Caco-2 (cell line): ENCODE measurements at regions not wholly inside any gene's neighbourhood (a gene's known extent, or its start where the extent isn't known, plus 50 kb on each side); places are given as distances from the start of the nearest gene placed in this dataset.

ENCODE experiments used
- BruUV-seq: library from RNA; stranded (reverse); fragments of 400-500 nt; replicated peaks from 2 replicates; lab custom pipeline; 2021; lab: Mats Ljungman, UMichigan
- CTCF ChIA-PET: fragments of 300-600 bp; sonication (Branson Sonifier 250); formaldehyde crosslinking; loops from one replicate; lab custom pipeline; 2022; ENCODE audit warnings: antibody characterized with exemption; lab: Charles Lee
- POLR2A ChIA-PET: fragments of 300-600 bp; sonication (Branson Sonifier 250); formaldehyde crosslinking; loops from one replicate; lab custom pipeline; 2022; ENCODE audit warnings: antibody characterized with exemption; lab: Charles Lee
- DNase-seq, 2 experiments: peaks; one replicate each; pipeline versions ENCODE4 v3.0.0 to v3.0.0-alpha.2; 2020 to 2022
- H3K27me3 ChIP-seq: replicated peaks from 2 replicates; pipeline ENCODE4 v1.6.0; 2011; ENCODE audit warnings: low read length; ENCODE audit not compliant: control insufficient read depth, insufficient read depth
- H3K36me3 ChIP-seq: 2 replicates; pipeline ENCODE4 v1.5.1; 2011; ENCODE audit warnings: low read length; ENCODE audit not compliant: control insufficient read depth, insufficient read depth
- H3K4me1 ChIP-seq: fragments of 250-450 bp; sonication (Bioruptor Pico); 2 replicates; pipeline ENCODE4 v1.5.1; 2020; ENCODE audit warnings: mild to moderate bottlenecking
- H3K4me3 ChIP-seq: 2 replicates; pipeline ENCODE4 v1.5.1; 2011; ENCODE audit warnings: low read depth, mild to moderate bottlenecking, control low read depth, low read length
- H3K9me3 ChIP-seq: fragments of 250-450 bp; sonication (Bioruptor Pico); 2 replicates; pipeline ENCODE4 v1.5.1; 2020; ENCODE audit warnings: mild to moderate bottlenecking, moderate library complexity
- H3K27ac Mint-ChIP-seq: one replicate; pipeline ENCODE4 v1.8.0; 2022; ENCODE audit warnings: mixed read lengths; ENCODE audit not compliant: unreplicated experiment
- H3K27me3 Mint-ChIP-seq: one replicate; pipeline ENCODE4 v1.8.0; 2022; ENCODE audit warnings: mixed read lengths; ENCODE audit not compliant: insufficient read depth, unreplicated experiment
- H3K36me3 Mint-ChIP-seq: one replicate; pipeline ENCODE4 v1.8.0; 2022; ENCODE audit warnings: mild to moderate bottlenecking, mixed read lengths; ENCODE audit not compliant: insufficient read depth, unreplicated experiment
- H3K4me1 Mint-ChIP-seq: one replicate; pipeline ENCODE4 v1.8.0; 2022; ENCODE audit warnings: low read depth, mixed read lengths; ENCODE audit not compliant: unreplicated experiment
- H3K4me3 Mint-ChIP-seq: one replicate; pipeline ENCODE4 v1.8.0; 2022; ENCODE audit warnings: mild to moderate bottlenecking, moderate library complexity, mixed read lengths; ENCODE audit not compliant: unreplicated experiment
- H3K9me3 Mint-ChIP-seq: one replicate; pipeline ENCODE4 v1.8.0; 2022; ENCODE audit warnings: mixed read lengths; ENCODE audit not compliant: unreplicated experiment
- intact Hi-C: fragments of 100-400 bp; cut with micrococcal nuclease; formaldehyde crosslinking; loops from one replicate; pipeline ENCODE4 v1.10.0; 2022; ENCODE audit not compliant: unreplicated experiment
- TF ChIP-seq, protein P1 (sequence below), 2 experiments: fragments of 200-600 bp in 1 of 2; IDR thresholded peaks; 1 replicate in 1 of 2; 2 replicates in 1 of 2; pipeline versions ENCODE4 v1.5.1 to v1.8.0; 2011 to 2022; ENCODE audit warnings: antibody characterized with exemption in 1 of 2, control low read depth in 1 of 2, inconsistent platforms in 1 of 2, low read depth in 1 of 2, low read length in 1 of 2, mild to moderate bottlenecking in 1 of 2, moderate library complexity in 1 of 2; ENCODE audit not compliant: insufficient read depth in 1 of 2, severe bottlenecking in 1 of 2, unreplicated experiment in 1 of 2

DNA sequence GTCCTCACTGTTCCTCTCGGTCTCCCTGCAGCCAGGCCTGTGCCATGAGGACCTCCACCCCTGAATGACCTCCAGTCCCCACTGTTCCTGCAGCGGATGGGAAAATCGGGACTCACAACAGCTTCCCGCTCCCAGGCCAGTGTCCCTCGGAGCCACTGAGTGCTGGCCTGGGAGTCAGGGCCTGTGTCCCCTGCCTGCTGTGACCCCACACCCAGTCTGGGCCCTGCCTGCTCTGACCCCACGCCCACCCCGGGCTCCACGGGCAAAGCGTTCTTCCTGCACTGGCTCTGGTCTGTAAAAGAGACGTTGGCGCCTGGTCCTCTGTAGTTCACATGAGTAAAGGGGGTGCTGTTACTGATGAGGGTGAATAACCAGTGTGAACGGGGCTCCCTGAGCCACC, 73.0 kb upstream of the SHISAL1 start:
- ChIA-PET CTCF (no interaction called here), POLR2A (no interaction called here)
- Histone ChIP-seq H3K9me3 (no peaks in the 10 kb centered on the region), H3K36me3 (no peaks in the 10 kb centered on the region), H3K4me1 (no peaks in the 10 kb centered on the region), H3K27me3 (no peaks in the 10 kb centered on the region), H3K4me3 (no peak overlapping the region)
- no peaks in the 10 kb centered on the region for H3K9me3 Mint-ChIP-seq
- no peaks in the 10 kb centered on the region for H3K36me3 Mint-ChIP-seq
- intact Hi-C loops: no loop called here
- no TSS peak for BruUV-seq
- TF ChIP-seq, protein P1, sequence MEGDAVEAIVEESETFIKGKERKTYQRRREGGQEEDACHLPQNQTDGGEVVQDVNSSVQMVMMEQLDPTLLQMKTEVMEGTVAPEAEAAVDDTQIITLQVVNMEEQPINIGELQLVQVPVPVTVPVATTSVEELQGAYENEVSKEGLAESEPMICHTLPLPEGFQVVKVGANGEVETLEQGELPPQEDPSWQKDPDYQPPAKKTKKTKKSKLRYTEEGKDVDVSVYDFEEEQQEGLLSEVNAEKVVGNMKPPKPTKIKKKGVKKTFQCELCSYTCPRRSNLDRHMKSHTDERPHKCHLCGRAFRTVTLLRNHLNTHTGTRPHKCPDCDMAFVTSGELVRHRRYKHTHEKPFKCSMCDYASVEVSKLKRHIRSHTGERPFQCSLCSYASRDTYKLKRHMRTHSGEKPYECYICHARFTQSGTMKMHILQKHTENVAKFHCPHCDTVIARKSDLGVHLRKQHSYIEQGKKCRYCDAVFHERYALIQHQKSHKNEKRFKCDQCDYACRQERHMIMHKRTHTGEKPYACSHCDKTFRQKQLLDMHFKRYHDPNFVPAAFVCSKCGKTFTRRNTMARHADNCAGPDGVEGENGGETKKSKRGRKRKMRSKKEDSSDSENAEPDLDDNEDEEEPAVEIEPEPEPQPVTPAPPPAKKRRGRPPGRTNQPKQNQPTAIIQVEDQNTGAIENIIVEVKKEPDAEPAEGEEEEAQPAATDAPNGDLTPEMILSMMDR (IDR thresholded peaks at IDR 0.05; ENCODE audit: insufficient read depth in 1 of 2, low read depth in 1 of 2, low read length in 1 of 2, severe bottlenecking in 1 of 2, unreplicated experiment in 1 of 2): no peak
- H3K27me3 Mint-ChIP-seq: peaks cover 25% of the 10 kb centered on the region
- H3K27ac Mint-ChIP-seq: no peak overlapping the region
- H3K4me3 Mint-ChIP-seq: no peak overlapping the region
- no peaks in the 10 kb centered on the region for H3K4me1 Mint-ChIP-seq
- DNase-seq: no peak

DNA sequence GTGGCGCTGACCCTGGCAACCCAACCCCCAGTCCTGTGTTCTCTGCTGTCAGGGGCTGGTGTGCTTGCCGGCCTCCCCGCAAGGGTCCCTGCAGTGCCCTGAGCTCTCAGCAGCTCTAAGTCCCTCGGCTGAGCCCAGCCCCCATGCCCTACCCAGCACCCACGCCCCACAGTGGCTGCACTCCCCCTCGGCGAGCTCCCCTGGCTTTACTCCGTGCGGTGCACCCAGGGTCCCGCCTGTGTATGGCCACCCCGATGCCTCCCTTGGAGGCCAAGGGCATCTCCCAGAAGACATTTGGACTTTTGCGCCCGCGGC, 72.5 kb upstream of the SHISAL1 start:
- no peaks in the 10 kb centered on the region for H3K9me3 Mint-ChIP-seq
- intact Hi-C loops: no loop called here
- no peaks in the 10 kb centered on the region for H3K4me1 Mint-ChIP-seq
- Histone ChIP-seq H3K4me3 (no peak overlapping the region), H3K9me3 (no peaks in the 10 kb centered on the region), H3K4me1 (no peaks in the 10 kb centered on the region), H3K27me3 (no peaks in the 10 kb centered on the region), H3K36me3 (no peaks in the 10 kb centered on the region)
- no peak for DNase-seq
- no peak overlapping the region for H3K4me3 Mint-ChIP-seq
- BruUV-seq: no TSS peak
- ChIA-PET CTCF (no interaction called here), POLR2A (no interaction called here)
- TF ChIP-seq, protein P1 (IDR thresholded peaks at IDR 0.05; ENCODE audit: insufficient read depth in 1 of 2, low read depth in 1 of 2, low read length in 1 of 2, severe bottlenecking in 1 of 2, unreplicated experiment in 1 of 2): no peak
- no peak overlapping the region for H3K27ac Mint-ChIP-seq
- peaks cover 25% of the 10 kb centered on the region for H3K27me3 Mint-ChIP-seq
- H3K36me3 Mint-ChIP-seq: no peaks in the 10 kb centered on the region

DNA sequence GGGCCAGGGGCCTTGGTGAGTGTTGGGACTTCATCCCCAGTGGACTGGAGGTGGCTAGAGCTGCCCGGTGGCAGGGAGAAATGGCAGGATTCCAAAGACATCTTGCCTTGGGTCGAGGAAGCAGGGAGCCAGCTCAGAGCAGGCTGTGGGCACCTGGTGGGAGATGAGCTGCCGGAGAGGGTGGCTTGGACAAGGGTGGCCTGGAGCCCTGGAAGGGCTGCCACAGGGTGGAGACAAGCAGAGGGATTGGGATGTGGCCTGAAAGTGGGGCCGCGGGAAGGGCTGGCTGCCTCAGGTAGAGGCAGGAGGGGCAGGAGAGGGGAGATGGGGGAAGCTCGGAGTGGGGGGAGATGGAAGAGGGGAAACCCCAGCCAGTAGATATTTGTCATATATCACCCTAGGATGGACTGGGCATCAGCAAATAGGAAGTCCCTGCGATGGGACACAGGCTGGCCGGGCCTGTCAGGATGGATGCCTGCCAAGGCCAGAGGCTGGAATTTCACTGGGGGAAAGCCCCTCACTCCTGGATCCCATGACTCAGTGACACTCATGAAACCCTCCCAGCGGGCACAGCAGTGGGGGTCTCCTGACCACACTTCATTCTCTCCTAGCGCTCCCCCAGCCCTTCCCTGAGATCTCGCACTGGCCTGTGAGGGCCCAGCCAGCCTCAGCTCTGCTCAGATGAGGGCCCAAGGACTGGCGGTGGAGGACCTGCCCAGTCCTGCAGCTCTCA, 72.0 kb upstream of the SHISAL1 start:
- intact Hi-C loops: no loop called here
- Histone ChIP-seq H3K4me3 (no peak overlapping the region), H3K9me3 (no peaks in the 10 kb centered on the region), H3K4me1 (no peaks in the 10 kb centered on the region), H3K27me3 (no peaks in the 10 kb centered on the region), H3K36me3 (no peaks in the 10 kb centered on the region)
- no peaks in the 10 kb centered on the region for H3K4me1 Mint-ChIP-seq
- no TSS peak for BruUV-seq
- H3K36me3 Mint-ChIP-seq: no peaks in the 10 kb centered on the region
- H3K4me3 Mint-ChIP-seq: no peak overlapping the region
- DNase-seq: no peak
- TF ChIP-seq, protein P1 (IDR thresholded peaks at IDR 0.05; ENCODE audit: insufficient read depth in 1 of 2, low read depth in 1 of 2, low read length in 1 of 2, severe bottlenecking in 1 of 2, unreplicated experiment in 1 of 2): no peak
- H3K27ac Mint-ChIP-seq: no peak overlapping the region
- H3K9me3 Mint-ChIP-seq: no peaks in the 10 kb centered on the region
- H3K27me3 Mint-ChIP-seq: peaks cover 25% of the 10 kb centered on the region
- CTCF ChIA-PET: no interaction called here
- POLR2A ChIA-PET: no interaction called here
